ENCODE measurements at regions not wholly inside any gene's neighbourhood (a gene's known extent, or its start where the extent isn't known, plus 50 kb on each side); places are given as distances from the start of the nearest gene placed in this dataset.

GRCh38 chr20:52530571-52530970 lies 339.0 kb upstream of the ZFP64 start:
- TF ChIP-seq ELF1 (IDR thresholded peaks at IDR 0.05; ENCODE audit: borderline replicate concordance, low read depth) (no peak), ATF3 (IDR thresholded peaks at IDR 0.05) (no peak), FOSL1 (IDR thresholded peaks at IDR 0.05; ENCODE audit: low read depth) (no peak), ZFX (IDR thresholded peaks at IDR 0.05) (no peak), ZBTB33 (IDR thresholded peaks at IDR 0.05; ENCODE audit: extremely low read depth, insufficient replicate concordance, low read length) (no peak), EZH2 (IDR thresholded peaks at IDR 0.05) (no peak), YY1 (IDR thresholded peaks at IDR 0.05; ENCODE audit: extremely low read depth, insufficient replicate concordance, low read depth, low read length) (no peak), TCF7L2 (IDR thresholded peaks at IDR 0.05; ENCODE audit: borderline replicate concordance, extremely low read depth, insufficient read depth, insufficient read length) (no peak)

More at GRCh38 chr20:52530571-52530970, 339.0 kb upstream of the ZFP64 start:
- ChIA-PET CTCF (no interaction called here), RAD21 (ENCODE audit: low non-redundant PET in 1 of 2, low total read pairs in 2 of 2, uncharacterized antibody in 2 of 2, unreplicated experiment in 2 of 2) (no interaction called here), POLR2A (no interaction called here)
- Histone ChIP-seq H3K36me3 (ENCODE audit: control insufficient read depth in 1 of 2, insufficient read depth in 2 of 2, low read length in 2 of 2) (no peaks in the 10 kb centered on the region), H3K4me3 (replicated peaks in 1 of 2; ENCODE audit: low read depth in 1 of 2, low read length in 2 of 2) (no peak overlapping the region), H3K9me3 (ENCODE audit: control insufficient read depth in 1 of 2, insufficient read depth in 1 of 2, low read depth in 1 of 2, low read length in 2 of 2) (0 out of 4 replicates have a peak, but pooled peaks cover 0 to 3% of the 10 kb centered on the region in 2 experiments), H2AFZ (ENCODE audit: low read depth, low read length, poor library complexity, severe bottlenecking) (no peak overlapping the region), H4K20me1 (ENCODE audit: insufficient read depth) (no peaks in the 10 kb centered on the region), H3K27me3 (ENCODE audit: insufficient read depth, low read length) (no peaks in the 10 kb centered on the region), H3K9me2 (ENCODE audit: insufficient read depth) (no peaks in the 10 kb centered on the region), H3K4me2 (ENCODE audit: low read length) (no peak overlapping the region), H3K27ac (ENCODE audit: low read depth, low read length) (no peak overlapping the region), H3K9ac (ENCODE audit: low read length) (no peak overlapping the region), H3K79me2 (ENCODE audit: insufficient read depth, low read length) (no peaks in the 10 kb centered on the region), H3K4me1 (ENCODE audit: control insufficient read depth in 1 of 2, insufficient read depth in 2 of 2, low read length in 2 of 2) (no peaks in the 10 kb centered on the region)
- DNase-seq (ENCODE audit: low read depth, low spot score) (no peak), ATAC-seq (no peak)
- intact Hi-C loops (cut with micrococcal nuclease), result no loop called here
- BruUV-seq (replicated peaks), result no TSS peak

Measured in HCT116 (cell line).